ENCODE measurements at regions not wholly inside any gene's neighbourhood (a gene's known extent, or its start where the extent isn't known, plus 50 kb on each side); places are given as distances from the start of the nearest gene placed in this dataset.

DNA sequence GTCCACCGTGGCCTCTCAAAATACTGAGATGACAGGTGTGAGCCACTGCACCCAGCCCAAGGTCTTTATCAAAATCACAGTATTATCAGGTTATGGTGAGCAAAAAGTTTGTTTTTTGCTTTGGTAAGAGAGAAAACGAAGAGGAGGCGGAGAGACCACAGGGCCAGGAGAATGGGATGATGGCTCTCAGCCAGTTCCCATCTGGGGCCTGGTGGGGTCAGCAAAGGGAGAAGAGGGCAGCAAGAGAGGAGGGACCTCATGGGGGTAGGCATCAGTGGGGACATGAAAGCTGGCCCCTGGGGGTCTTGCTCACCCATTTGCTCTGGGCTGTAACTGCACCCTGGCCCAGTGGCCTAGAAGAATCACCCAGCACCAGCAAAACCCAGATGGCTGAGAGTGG is 190.2 kb downstream of the SHANK2 start:
- TF ChIP-seq, protein P1, sequence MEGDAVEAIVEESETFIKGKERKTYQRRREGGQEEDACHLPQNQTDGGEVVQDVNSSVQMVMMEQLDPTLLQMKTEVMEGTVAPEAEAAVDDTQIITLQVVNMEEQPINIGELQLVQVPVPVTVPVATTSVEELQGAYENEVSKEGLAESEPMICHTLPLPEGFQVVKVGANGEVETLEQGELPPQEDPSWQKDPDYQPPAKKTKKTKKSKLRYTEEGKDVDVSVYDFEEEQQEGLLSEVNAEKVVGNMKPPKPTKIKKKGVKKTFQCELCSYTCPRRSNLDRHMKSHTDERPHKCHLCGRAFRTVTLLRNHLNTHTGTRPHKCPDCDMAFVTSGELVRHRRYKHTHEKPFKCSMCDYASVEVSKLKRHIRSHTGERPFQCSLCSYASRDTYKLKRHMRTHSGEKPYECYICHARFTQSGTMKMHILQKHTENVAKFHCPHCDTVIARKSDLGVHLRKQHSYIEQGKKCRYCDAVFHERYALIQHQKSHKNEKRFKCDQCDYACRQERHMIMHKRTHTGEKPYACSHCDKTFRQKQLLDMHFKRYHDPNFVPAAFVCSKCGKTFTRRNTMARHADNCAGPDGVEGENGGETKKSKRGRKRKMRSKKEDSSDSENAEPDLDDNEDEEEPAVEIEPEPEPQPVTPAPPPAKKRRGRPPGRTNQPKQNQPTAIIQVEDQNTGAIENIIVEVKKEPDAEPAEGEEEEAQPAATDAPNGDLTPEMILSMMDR (IDR thresholded peaks at IDR 0.05): no peak
- TF ChIP-seq POLR2A (IDR thresholded peaks at IDR 0.05): no peak

Measured in adrenal gland (tissue), 5 donors.